Sigmoid colon (tissue), 3 donors: ENCODE measurements at regions not wholly inside any gene's neighbourhood (a gene's known extent, or its start where the extent isn't known, plus 50 kb on each side); places are given as distances from the start of the nearest gene placed in this dataset.

ENCODE experiments used
- CTCF ChIP-seq, 4 experiments: fragments of 450-650 bp in 3 of 4; fragments of 200-600 bp in 1 of 4; IDR thresholded peaks; one replicate each; pipeline ENCODE4 v1.5.1; 2016 to 2019; ENCODE audit warnings: antibody characterized with exemption in 4 of 4, mild to moderate bottlenecking in 3 of 4, moderate library complexity in 2 of 4
- POLR2A ChIP-seq, 2 donors: fragments of 450-650 bp; IDR thresholded peaks; one replicate each; pipeline ENCODE4 v1.6.1; 2016; ENCODE audit warnings: antibody characterized with exemption in 2 of 2, mild to moderate bottlenecking in 2 of 2, moderate library complexity in 2 of 2

- TF ChIP-seq POLR2A (IDR thresholded peaks at IDR 0.05) (no peak), CTCF (IDR thresholded peaks at IDR 0.05) (no peak)
Measured at GRCh38 chr14:26104717-26105116, 493.1 kb downstream of the NOVA1 start.
